MM.1S (cell line): ENCODE measurements at regions not wholly inside any gene's neighbourhood (a gene's known extent, or its start where the extent isn't known, plus 50 kb on each side); places are given as distances from the start of the nearest gene placed in this dataset.
A peak's percentile ranks its signal among the peaks of the same experiment; 100 is the strongest.

Experiments used
- DNase-seq: peaks from one replicate; pipeline ENCODE4 v3.0.0-alpha.2; 2015
- H2AFZ ChIP-seq: fragments of 300-600 bp; sonication (generic); 2 replicates; pipeline ENCODE4 v1.6.0; 2016; ENCODE audit warnings: antibody characterized with exemption, low read length
- H3F3A ChIP-seq: fragments of 300-600 bp; sonication (generic); 2 replicates; pipeline ENCODE4 v1.6.1; 2016; ENCODE audit warnings: mild to moderate bottlenecking, antibody characterized with exemption, low read length, moderate library complexity, mixed read lengths; ENCODE audit not compliant: insufficient read depth
- H3K27ac ChIP-seq: fragments of 300-600 bp; sonication (generic); 2 replicates; pipeline ENCODE4 v1.5.1; 2016; ENCODE audit warnings: mild to moderate bottlenecking, low read length
- H3K27me3 ChIP-seq: fragments of 300-600 bp; sonication (generic); replicated peaks from 2 replicates; pipeline ENCODE4 v1.6.0; 2016; ENCODE audit warnings: low read length; ENCODE audit not compliant: insufficient read depth
- H3K36me3 ChIP-seq: fragments of 300-600 bp; sonication (generic); replicated peaks from 2 replicates; pipeline ENCODE4 v1.6.1; 2016; ENCODE audit warnings: mild to moderate bottlenecking, low read length, mixed read lengths; ENCODE audit not compliant: insufficient read depth
- H3K4me1 ChIP-seq: fragments of 300-600 bp; sonication (generic); 2 replicates; pipeline ENCODE4 v1.6.1; 2016; ENCODE audit warnings: low read length, mixed read lengths
- H3K4me2 ChIP-seq: fragments of 300-600 bp; sonication (generic); 2 replicates; pipeline ENCODE4 v1.6.0; 2016; ENCODE audit warnings: low read depth, low read length
- H3K4me3 ChIP-seq: fragments of 300-600 bp; sonication (generic); 2 replicates; pipeline ENCODE4 v1.5.1; 2016; ENCODE audit warnings: low read length, mixed read lengths
- H3K79me2 ChIP-seq: fragments of 300-600 bp; sonication (generic); 2 replicates; pipeline ENCODE4 v1.6.1; 2016; ENCODE audit warnings: mixed run types, low read length, mixed read lengths
- H3K9ac ChIP-seq: fragments of 300-600 bp; sonication (generic); 2 replicates; pipeline ENCODE4 v1.6.1; 2016; ENCODE audit warnings: low read length, mixed read lengths
- H3K9me2 ChIP-seq: fragments of 300-600 bp; sonication (generic); replicated peaks from 2 replicates; pipeline ENCODE4 v1.6.1; 2016; ENCODE audit warnings: mild to moderate bottlenecking, low read length, mixed read lengths; ENCODE audit not compliant: insufficient read depth
- H3K9me3 ChIP-seq: fragments of 300-600 bp; sonication (generic); replicated peaks from 2 replicates; pipeline ENCODE4 v1.6.1; 2016; ENCODE audit warnings: mild to moderate bottlenecking, low read length, mixed read lengths; ENCODE audit not compliant: insufficient read depth
- H4K20me1 ChIP-seq: fragments of 300-600 bp; sonication (generic); 2 replicates; pipeline ENCODE4 v1.6.1; 2016; ENCODE audit warnings: mild to moderate bottlenecking, low read length, moderate library complexity, mixed read lengths; ENCODE audit not compliant: insufficient read depth
- EZH2 ChIP-seq: fragments of 300-600 bp; sonication (generic); optimal IDR thresholded peaks from 2 replicates; pipeline ENCODE3; 2017; ENCODE audit warnings: low read depth, mild to moderate bottlenecking, antibody characterized with exemption, low read length, mixed read lengths
- EZH2phosphoT487 ChIP-seq: fragments of 300-600 bp; sonication (generic); IDR thresholded peaks from 2 replicates; pipeline ENCODE4 v1.6.1; 2018; ENCODE audit warnings: antibody characterized with exemption, low read length
- TF ChIP-seq, protein P1 (sequence below): fragments of 300-600 bp; sonication (generic); IDR thresholded peaks from 2 replicates; pipeline ENCODE4 v1.5.1; 2016; ENCODE audit warnings: antibody characterized with exemption, low read length, mixed read lengths

DNA sequence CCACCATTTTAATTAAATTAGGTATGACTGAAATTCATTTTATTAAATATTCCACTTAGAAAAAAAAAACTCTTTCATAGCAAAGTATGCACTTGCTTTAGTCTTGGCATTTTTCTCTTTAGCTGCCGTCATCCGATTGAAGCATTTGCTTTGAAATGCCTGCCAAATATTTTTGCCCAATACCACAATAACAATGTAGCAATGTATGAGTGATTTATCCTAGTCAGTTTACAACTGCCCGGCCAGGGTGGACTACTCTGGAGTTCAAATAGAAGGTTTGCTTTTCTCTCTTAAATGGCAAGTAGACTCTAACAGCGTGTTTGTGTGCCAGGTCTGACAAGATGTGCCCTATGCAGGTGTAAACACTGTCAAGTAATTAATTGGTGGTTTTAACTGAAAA lies 675.3 kb upstream of the SGCG start:
- Histone ChIP-seq H3K9ac (no peak overlapping the region), H3K36me3 (no peaks in the 10 kb centered on the region), H2AFZ (no peak overlapping the region), H4K20me1 (no peaks in the 10 kb centered on the region), H3K27me3 (no peaks in the 10 kb centered on the region), H3K9me2 (no peaks in the 10 kb centered on the region), H3K4me2 (no peak overlapping the region), H3K27ac (no peak overlapping the region), H3K4me3 (no peak overlapping the region), H3K4me1 (no peaks in the 10 kb centered on the region), H3K79me2 (no peaks in the 10 kb centered on the region), H3F3A (no peaks in the 10 kb centered on the region), H3K9me3 (no peaks in the 10 kb centered on the region)
- DNase-seq = no peak
- TF ChIP-seq, protein P1, sequence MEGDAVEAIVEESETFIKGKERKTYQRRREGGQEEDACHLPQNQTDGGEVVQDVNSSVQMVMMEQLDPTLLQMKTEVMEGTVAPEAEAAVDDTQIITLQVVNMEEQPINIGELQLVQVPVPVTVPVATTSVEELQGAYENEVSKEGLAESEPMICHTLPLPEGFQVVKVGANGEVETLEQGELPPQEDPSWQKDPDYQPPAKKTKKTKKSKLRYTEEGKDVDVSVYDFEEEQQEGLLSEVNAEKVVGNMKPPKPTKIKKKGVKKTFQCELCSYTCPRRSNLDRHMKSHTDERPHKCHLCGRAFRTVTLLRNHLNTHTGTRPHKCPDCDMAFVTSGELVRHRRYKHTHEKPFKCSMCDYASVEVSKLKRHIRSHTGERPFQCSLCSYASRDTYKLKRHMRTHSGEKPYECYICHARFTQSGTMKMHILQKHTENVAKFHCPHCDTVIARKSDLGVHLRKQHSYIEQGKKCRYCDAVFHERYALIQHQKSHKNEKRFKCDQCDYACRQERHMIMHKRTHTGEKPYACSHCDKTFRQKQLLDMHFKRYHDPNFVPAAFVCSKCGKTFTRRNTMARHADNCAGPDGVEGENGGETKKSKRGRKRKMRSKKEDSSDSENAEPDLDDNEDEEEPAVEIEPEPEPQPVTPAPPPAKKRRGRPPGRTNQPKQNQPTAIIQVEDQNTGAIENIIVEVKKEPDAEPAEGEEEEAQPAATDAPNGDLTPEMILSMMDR = no peak
- no peak for TF ChIP-seq EZH2
- TF ChIP-seq EZH2phosphoT487 = no peak

DNA sequence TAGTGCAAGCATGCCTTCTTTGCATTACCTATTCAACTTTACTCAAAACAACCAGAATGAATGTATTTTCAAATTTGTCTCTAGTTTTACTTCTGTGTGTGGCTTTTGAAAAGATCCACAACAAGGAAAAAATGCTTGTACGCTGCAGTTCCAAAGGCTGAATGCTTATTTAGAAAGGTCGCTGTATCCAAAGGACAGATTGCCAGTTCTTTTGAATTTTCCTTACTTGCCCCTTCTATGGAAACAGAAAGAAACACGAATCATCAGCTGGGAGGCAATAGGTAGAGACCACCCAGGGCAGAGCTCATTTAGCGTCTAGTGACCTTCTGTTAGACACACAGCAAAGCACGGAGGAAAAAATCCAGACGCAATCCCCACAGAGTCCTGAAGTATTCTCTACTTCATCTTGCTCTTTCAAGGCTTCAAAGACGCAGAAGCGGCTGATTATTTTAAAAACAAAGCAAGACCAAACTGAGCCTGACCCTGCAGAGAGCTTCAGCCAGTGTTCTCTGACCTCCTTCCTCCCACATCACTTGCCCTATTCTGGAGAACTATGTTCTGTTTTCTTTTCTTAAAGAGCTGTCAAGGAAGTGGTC lies 674.6 kb upstream of the SGCG start:
- Histone ChIP-seq H3K9me2 (no peaks in the 10 kb centered on the region), H3K27ac (no peak overlapping the region), H3K79me2 (no peaks in the 10 kb centered on the region), H3K36me3 (no peaks in the 10 kb centered on the region), H3K4me1 (no peaks in the 10 kb centered on the region), H3F3A (no peaks in the 10 kb centered on the region), H3K27me3 (no peaks in the 10 kb centered on the region), H3K9ac (no peak overlapping the region), H4K20me1 (no peaks in the 10 kb centered on the region), H2AFZ (no peak overlapping the region), H3K4me3 (no peak overlapping the region), H3K4me2 (no peak overlapping the region), H3K9me3 (no peaks in the 10 kb centered on the region)
- no peak for TF ChIP-seq EZH2phosphoT487
- TF ChIP-seq EZH2 = no peak
- TF ChIP-seq, protein P1 = no peak
- DNase-seq = no peak

GRCh38 chr13:22517544-22517943 lies 663.2 kb upstream of the SGCG start:
- H3K9me2 ChIP-seq = no peaks in the 10 kb centered on the region
- no peaks in the 10 kb centered on the region for H4K20me1 ChIP-seq
- no peaks in the 10 kb centered on the region for H3K36me3 ChIP-seq
- no peak overlapping the region for H2AFZ ChIP-seq
- H3F3A ChIP-seq = no peaks in the 10 kb centered on the region
- H3K9me3 ChIP-seq = no peaks in the 10 kb centered on the region
- no peak overlapping the region for H3K4me3 ChIP-seq
- no peaks in the 10 kb centered on the region for H3K4me1 ChIP-seq
- 0 out of 2 replicates have a peak overlapping the region, but pooled peaks have one; percentile 15 for H3K4me2 ChIP-seq
- TF ChIP-seq EZH2 (no peak), EZH2phosphoT487 (no peak)
- TF ChIP-seq, protein P1 = no peak
- no peaks in the 10 kb centered on the region for H3K79me2 ChIP-seq
- DNase-seq = no peak
- no peak overlapping the region for H3K9ac ChIP-seq
- no peaks in the 10 kb centered on the region for H3K27me3 ChIP-seq
- H3K27ac ChIP-seq = no peak overlapping the region
